HG03135 (cell line): ENCODE measurements at regions not wholly inside any gene's neighbourhood (a gene's known extent, or its start where the extent isn't known, plus 50 kb on each side); places are given as distances from the start of the nearest gene placed in this dataset.
"Not testable (repeated sequence)": the region's sequence is repeated elsewhere in the genome, so short reads cannot be mapped to it uniquely, and the experiment has no call there.

ENCODE experiments used
- ATAC-seq: cut with Tn5 transposase; IDR thresholded peaks from one replicate; pipeline ENCODE4 v1.9.1; 2021; ENCODE audit warnings: mild to moderate bottlenecking, moderate library complexity; ENCODE audit not compliant: unreplicated experiment

DNA sequence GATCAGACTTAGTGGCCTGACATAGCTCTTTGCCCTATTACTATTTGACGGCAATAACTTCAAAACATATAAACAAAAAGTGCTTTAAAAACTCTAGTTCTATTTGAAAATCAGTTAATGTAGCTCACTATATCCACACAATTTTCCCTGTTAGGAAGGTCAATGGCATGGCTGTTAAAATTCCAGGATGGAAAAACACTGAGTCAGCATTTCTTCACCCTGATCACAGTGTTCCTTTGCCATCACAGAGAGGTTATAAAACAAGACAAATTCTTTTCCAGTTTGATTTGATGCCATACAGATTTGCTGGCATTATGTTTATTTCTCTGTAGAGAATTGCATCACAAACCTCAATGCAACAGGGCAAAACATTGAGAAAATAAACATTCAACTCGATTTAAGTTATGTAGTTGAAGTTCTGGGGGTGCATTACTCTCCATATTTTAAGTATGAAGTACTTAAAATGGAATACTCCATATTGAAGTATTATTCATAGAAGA lies 253.7 kb upstream of the HSF2 start:
- no peak for ATAC-seq

DNA sequence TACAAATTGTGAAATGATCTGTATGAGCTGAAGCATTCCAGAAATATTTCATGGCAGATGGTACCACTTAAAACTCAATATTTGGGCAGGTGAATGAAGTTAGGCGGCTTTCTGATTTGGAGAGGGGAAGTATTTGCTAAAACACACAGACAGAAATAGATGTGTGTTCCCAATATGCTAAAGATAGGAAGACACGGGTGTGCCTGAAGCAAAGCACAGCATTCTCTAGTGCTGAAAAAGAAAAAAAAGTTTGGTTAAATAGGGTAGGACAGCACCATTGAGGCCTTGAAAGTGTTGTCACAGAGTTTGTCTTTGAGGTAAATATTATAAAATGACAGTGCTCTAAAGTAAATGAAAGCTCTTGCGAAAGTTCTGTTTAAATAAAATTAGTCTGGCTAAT lies 252.2 kb upstream of the HSF2 start:
- ATAC-seq, result no peak

DNA sequence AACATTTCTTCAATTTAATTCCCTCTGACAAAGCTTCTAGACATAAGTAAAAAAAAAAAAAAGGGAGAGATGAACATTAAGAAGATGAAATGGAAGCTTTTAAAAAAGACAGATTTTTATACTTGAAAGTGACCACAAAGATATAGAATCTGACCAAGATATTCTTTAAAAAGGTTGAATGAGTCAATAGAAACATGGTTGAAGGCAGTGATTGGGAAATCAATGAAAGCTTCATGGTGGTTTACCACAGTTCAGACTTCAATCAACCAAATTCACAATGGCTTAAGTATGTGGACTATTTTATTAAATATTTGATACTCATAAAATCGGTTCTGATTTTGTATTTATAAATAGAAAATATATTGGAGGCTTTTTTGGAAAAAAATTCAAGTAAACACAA lies 248.4 kb upstream of the HSF2 start:
- ATAC-seq, result no peak

DNA sequence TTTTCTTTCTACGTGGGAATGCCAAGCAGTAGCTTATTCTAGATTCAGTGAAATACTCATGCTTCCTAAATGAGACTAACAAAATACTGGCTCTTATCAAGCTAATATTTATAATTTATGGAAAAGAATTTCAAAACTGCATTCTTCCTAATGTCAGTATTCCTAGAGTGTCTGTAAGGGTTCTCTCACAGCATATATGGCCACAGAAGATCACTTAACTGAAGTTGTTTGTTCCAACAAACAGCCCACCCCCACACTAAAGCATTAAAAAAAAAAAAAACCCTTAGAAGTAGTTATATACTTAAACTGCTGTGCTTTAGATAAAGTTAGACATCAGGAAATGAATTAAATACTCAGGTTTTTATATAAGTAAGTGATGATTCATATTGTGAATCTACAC lies 247.7 kb upstream of the HSF2 start:
- ATAC-seq, result no peak

DNA sequence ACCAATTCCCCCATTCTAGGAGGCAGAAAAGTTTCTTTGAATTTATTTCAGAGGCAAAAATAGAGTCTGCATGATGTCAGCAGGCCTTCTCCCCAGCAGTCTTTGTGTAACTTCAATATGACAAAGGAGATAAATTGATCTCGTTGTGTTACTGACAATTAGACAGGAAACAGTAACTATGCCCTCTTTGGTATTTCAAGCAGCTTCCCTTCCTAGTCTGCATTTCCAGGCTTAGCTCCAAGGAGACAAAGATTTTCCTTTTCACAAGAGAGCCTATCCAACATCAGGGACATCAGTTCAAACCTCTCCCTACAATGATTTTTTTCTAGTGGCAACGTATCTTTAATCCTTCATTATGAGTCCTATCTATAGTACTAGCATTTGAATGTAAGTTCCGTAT lies 245.9 kb upstream of the HSF2 start:
- no peak for ATAC-seq

DNA sequence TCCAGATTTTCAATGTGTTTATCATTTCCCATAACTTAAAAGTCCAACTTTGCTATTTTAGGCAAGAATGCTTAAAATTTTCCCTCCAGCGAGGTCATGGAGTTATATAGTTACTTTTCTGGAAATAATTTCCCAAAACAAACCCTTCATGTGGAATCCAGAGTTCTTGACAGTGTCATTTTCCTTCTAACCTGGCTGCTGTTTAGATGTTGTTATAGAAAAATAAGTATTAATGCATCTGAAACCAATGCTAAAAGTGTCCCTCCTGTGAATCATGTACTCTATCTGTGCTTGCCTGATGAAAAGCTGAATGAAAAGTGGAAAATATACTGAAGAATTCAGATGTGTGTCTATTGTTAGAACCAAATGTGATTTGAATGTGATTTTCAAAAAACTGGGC lies 245.3 kb upstream of the HSF2 start:
- ATAC-seq, result no peak

DNA sequence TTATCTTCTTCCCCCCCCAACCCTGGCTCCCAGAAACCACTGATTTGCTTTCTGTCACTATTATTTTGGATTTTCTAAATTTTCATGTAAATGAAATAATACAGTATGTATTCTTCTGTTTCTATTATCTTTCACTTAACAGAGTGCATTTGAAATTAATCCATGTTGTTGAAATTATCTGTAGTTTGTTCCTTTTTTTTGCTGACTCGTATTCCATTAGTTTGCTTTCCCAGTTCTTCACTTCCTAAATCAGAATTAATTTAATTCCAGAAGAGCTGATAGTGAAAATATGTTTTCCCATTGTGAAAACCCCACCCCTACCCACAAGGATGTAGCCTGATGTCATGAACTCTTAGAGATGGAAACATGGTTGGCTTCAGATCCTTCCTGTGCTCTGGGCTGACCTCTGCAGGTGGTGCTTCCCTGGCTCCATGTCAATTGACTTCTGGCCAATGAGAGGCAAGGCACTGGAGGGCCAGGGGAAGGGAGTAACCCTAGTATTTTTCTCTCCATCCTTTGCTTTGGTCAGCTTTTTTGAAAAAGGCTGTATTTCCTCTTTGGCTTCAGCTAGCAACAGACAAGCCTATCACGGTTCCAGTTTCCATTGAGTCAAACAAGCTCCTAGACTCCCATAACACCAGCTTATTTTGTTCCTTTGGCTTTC lies 244.4 kb upstream of the HSF2 start:
- no peak for ATAC-seq

DNA sequence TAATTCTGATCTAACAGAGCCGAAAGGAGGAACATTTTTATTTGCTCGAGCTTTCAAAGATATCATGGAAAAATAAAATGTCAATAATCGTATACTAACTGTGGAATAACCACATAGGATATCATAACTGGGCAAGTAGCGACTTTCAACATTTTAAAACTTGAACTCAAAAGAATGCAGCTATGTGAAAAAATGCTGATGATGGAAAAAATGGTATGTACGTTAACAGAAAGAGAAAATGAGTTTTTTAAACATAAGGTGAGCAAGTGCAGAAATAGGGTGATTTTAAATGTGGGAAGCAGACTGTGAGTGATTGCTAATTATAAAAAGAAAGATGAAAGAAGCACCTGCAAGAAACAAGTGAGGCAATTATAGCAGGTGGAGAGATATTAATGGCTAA lies 238.3 kb upstream of the HSF2 start:
- ATAC-seq, result no peak

DNA sequence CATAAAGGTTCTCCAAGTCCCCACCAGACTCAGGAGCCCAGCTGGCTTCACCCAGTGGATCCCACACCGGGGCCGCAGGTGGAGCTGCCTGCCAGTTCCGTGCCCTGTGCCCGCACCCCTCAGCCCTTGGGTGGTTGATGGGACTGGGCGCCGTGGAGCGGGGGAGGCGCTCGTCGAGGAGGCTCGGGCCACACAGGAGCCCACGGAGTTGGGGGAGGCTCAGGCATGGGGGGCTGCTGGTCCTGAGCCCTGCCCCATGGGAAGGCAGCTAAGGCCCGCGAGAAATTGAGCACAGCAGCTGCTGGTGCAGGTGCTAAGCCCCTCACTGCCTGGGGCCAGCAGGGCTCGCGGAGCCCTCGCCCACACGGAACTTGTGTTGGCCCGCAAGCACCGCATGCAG lies 234.4 kb upstream of the HSF2 start:
- no peak for ATAC-seq

DNA sequence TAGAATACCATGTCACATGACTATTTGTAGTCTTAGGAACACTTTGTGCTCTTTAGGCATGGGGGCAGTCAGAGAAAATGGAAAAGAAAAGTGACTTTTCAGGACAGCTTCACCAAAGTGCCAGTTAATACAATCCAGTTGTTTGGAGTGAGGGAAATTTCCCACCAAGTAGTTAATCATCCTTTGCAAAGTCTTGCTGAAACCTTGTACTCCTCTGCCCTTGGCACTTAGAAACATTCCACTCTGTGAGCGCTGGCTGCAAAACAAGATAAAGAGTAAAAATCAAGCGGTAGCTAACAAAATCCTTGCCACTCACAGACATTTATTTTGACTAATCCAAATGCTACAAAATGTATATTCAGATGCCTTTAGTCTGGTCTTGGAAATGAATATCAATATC lies 229.2 kb upstream of the HSF2 start:
- no peak for ATAC-seq

DNA sequence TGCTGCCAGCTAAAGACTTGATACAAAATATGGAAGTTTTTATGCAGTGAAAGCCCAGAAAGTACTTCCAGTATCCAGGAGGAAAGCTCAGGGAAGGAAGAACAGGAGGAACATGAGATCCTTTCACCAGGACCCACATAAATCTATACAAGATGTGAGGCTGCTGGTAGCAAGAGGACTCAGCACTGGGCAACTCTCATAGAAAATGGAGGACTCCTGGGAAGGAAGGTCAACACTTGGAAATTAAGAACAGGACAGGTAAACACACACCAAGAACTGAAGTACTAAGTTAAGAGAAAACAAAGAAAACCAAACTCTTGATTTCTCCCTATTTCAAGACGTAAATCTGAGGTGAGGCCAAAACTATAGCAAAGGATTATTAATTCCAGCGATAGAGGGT lies 220.5 kb upstream of the HSF2 start:
- ATAC-seq, result no peak

DNA sequence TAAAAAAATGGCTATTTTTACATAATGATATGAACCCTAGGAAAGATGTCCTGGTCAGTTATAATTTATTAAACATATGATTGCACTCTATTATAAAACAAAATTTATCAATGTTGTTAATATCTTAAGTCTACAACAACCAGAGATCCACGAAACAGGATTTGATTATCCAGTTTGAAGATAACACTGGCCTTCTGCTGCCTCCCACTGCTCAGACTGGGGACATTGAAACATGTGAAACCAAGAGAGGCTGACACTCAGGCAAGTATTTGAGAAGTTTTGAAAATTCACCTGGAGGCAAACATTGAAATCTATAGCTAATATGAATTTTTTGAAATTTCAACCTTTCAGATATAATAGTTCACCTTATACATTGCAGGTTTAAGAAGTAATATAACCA lies 219.3 kb upstream of the HSF2 start:
- ATAC-seq, result no peak

DNA sequence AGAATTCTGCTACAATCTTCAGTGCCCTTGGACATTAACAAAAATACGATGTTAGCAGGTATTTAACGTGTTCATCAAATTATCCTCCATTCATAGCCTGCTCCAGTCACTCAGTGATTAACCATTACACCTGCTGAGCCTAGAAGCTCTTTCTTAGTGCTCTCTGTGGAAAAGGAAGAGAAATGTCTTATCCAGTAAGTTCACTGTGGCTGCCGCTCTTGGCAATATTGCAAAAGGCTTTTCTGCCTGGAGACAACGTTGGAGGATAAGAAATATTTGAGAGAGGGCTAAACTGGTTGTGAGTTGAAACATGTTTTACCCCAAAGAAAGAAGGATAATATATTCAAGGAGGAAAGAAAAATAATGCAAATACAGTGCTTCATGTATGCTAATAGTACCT lies 217.4 kb upstream of the HSF2 start:
- ATAC-seq, result no peak

DNA sequence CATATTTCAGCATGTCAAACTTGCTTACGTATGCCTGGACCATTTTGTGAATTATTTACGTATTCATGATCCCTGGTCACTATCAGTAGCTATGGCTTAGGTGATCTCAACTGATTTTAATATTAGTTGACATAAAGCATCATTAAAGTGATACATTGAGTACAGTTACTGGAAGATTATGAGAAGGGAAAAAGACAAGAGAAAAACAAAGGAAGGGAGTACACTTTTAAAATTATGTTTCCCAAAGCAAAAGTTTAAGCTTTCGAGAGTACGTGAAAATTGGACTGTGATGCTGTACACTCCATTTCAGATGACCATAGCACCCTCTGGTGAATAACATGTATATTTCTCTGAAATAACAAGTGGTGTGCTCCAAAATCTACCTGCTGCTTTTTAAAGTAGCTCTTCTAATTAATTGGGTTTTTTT lies 215.0 kb upstream of the HSF2 start:
- no peak for ATAC-seq

DNA sequence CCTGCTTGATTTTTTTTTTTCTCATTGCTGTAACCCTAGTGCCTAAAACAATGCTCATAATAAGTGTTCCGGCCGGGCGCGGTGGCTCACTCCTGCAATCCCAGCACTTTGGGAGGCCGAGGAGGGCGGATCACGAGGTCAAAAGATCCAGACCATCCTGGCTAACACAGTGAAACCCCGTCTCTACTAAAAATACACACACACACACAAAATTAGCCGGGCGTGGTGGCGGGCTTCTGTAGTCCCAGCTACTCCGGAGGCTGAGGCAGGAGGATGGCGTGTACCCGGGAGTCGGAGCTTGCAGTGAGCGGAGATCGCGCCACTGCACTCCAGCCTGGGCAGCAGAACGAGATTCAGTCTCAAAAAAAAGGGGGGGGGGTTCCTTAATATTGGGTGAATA lies 214.0 kb upstream of the HSF2 start:
- not testable (repeated sequence) for ATAC-seq

DNA sequence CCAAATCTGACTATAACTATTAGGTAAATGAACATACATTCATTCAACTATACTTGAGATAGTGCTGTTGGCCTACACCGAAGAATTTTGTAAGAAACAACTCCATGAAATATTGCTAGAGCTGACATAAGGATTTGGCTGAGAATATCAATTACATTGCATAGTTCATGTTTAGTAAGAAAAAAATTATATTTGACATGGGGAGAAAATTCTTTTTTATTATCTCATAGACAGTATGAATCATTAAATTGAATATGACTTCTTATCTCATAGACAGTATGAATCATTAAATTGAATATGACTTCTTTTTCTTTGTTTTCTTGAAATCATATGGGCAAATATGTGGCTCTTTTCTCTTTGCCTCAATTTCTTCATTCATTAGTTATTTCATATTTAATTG lies 212.3 kb upstream of the HSF2 start:
- no peak for ATAC-seq

DNA sequence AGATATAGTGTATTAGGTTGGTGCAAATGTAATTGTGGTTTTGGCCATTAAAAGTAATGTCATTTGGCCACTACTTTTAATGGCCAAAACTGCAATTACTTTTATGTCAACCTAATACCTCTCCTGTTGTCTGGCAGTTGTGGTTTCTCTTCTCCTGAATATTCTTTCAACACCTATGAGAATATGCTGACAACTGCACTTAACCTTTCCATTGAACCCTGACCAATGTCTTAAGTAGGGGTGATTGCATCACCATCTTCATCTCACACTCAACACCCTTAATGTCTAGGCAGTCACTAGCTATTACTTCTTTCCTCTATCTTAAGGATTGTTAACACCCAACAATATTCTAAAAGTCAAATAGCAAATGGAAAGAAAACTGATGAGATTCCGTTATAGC lies 200.5 kb upstream of the HSF2 start:
- ATAC-seq, result no peak

DNA sequence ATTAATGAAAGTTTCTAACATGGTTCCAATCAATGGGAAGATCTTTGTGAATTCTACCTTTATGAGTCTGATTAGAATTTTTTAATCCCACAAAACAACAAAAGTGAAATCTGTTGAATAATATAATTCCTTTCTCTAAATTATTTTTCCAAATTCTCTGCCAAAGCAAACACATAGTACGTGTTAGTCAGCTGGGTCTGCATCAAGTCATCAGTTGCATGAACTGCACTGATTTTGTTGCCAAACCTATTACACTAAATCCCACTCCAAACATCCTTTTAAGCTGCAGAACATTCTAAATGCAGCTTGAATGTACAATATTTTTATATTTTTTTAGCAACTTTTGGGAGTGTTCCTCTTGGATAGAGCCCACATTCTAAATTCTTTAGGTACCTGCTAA lies 199.0 kb upstream of the HSF2 start:
- ATAC-seq, result no peak

DNA sequence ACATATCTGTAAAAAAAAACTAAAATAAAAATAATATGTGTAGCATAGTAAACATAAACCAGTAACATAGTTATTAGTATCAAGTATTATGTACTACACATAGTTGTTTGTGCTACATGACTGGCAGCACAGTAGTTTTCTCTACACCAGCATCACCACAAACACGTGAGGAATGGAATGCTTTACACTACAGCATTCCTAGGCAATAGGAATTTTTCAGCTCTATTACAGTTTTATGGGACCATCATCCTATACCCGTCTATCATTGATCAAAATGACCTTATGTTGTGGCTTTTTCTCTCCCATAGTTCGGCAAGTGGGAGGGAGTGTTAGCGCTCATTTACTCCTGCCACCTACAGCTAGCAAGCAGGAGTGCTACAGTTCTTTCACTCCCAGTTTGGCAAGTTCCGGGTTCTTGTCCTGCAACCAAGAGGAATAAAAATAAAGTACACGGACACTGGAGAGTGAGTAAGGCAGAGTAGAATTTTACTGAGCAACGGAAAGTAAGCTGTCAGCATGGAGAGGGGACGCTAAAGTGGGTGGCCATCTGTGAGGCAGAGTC lies 196.8 kb upstream of the HSF2 start:
- no peak for ATAC-seq

DNA sequence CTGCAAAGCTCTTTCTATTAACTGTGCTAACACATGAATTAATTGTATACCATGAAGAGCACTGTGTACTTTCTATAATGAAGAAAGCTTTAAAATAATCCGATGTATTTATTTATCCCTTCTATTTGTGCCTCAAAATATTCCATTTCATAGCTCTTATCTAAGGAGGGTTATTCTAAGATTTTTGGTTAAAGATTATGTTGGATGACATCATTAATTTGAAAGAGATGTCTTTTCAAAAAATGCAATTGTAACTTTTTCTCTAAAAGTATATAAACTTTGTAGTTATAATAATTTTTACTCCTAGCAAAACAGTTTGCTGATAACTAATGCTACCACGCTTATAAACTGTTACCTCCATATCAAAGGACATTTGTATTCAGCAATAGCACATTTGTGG lies 192.4 kb upstream of the HSF2 start:
- no peak for ATAC-seq

DNA sequence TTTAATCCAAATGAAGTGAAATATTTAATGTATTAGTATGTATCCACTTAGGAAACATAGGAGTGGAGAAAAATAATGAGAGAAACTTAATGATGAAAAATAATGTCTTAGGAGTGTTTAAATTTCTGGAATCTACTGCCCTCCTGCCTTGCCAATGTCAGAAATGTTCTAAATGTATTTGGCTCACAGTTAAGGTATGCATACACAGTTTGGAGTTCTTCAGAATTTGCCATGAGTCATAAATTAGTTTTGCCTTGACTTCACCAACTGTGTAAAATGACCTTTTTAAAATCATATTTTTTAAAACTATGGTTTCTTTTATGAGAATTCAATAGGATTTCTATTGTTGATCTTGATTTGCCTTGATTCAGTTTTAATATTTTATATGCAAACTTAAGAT lies 191.7 kb upstream of the HSF2 start:
- no peak for ATAC-seq

DNA sequence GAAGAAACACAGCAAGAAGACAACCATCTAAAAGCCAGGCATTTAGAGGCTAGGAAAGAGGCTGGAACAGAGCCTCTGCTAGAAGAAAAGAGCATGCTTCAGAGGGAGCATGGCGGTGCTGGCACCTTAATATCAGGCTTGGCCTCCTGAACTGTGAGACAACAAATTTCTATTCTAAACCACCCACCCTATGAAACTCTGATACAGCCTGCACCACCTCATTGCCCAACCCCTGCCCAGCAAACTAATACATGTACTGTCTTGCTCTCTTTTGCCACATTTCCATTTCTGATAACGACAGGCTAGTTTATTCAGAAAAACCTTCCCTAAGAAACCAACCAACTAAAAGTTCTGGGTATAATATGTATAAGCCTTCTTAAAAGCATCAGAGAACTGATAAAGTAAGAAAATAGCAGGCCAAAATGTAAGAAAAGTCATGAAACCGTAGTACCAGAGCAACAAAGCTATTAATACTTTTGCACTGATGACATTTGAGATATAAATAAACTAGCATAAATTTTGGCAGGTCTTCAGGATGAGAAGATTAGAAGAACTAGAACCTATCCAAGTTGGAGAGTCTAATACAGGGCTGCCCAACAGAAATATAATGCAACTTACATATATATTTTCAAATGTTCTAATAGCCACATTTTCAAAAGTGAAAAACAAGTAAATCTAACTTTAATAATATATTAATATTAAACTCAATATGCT lies 184.7 kb upstream of the HSF2 start:
- no peak for ATAC-seq
